IPS-15b (cell line): ENCODE measurements at regions not wholly inside any gene's neighbourhood (a gene's known extent, or its start where the extent isn't known, plus 50 kb on each side); places are given as distances from the start of the nearest gene placed in this dataset.

ENCODE experiments used
- H3K27me3 ChIP-seq: one replicate; pipeline ENCODE4 v1.6.1; 2013; ENCODE audit warnings: low read length; ENCODE audit not compliant: control insufficient read depth, insufficient read depth
- H3K36me3 ChIP-seq: one replicate; pipeline ENCODE4 v1.6.1; 2013; ENCODE audit warnings: low read length; ENCODE audit not compliant: control insufficient read depth, insufficient read depth
- H3K4me1 ChIP-seq: one replicate; pipeline ENCODE4 v1.6.1; 2013; ENCODE audit warnings: mild to moderate bottlenecking, low read length; ENCODE audit not compliant: control insufficient read depth, insufficient read depth
- H3K4me3 ChIP-seq: one replicate; pipeline ENCODE4 v1.5.1; 2013; ENCODE audit warnings: low read depth, low read length
- H3K9ac ChIP-seq: one replicate; pipeline ENCODE4 v1.6.1; 2013; ENCODE audit warnings: low read depth, mild to moderate bottlenecking, low read length
- H3K9me3 ChIP-seq: one replicate; pipeline ENCODE4 v1.6.1; 2013; ENCODE audit warnings: mild to moderate bottlenecking, low read length; ENCODE audit not compliant: control insufficient read depth, insufficient read depth

DNA sequence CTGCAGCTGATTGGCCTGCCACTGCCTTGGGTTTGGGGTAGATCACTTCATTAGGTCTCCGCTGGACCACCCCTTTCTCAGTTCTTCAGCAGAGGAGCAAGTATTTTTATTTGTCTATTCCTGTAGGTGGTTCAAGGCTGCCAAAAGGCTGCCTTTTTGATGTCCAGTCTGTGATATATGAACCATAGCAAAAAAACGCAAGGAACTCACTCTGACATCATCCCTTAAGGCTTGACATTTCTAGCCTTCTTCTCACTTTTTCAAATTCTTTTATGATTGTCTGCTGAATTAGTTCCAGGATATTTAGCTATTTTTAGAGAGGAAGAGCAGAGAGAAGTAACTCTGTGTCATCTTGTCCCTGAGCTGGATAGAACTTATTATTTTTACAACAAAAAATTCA is 269.2 kb downstream of the BAMBI start:
- no peak overlapping the region for H3K9ac ChIP-seq

DNA sequence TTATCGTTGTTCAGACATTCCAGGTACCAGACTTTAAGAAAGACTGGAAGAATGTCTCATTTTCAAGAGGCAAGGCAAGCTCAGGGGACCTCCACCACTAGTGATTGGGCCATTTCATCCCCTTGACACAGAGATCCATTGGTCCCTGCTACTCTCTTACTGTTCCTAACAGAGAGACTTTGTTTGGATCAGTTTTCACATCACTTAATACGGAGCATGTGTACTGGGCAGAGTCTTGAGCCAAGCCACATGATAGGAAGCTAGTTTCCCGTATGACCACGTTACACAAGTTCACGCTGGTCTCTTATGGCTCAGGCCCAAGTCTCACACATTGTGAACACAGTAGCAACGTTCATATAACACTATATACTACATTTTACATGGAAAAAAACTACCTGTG is 269.9 kb downstream of the BAMBI start:
- no peaks in the 10 kb centered on the region for H3K27me3 ChIP-seq
- no peak overlapping the region for H3K4me3 ChIP-seq

More for the DNA sequence above, 269.2 kb downstream of the BAMBI start:
- no peaks in the 10 kb centered on the region for H3K4me1 ChIP-seq
- H3K9me3 ChIP-seq: no peaks in the 10 kb centered on the region
- no peaks in the 10 kb centered on the region for H3K27me3 ChIP-seq
- no peaks in the 10 kb centered on the region for H3K36me3 ChIP-seq
- H3K4me3 ChIP-seq: no peak overlapping the region

DNA sequence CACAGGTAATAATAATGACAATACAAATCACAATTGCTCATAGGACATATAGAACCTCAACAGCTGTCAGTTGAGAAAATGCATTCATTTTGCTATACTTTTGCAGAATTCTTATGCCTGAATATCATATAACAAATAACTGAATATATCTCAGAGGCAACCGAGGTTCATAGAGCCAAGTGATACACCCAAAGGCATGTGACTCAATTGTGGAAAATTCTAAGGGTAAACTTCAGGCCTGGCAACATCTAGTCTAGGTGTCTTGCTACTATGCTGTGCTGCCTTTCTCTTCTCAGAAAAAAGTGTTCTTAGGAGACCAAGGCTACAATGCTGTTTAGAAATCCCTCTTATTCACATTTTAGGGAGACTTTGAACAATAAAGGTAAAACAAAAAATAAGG is 270.7 kb downstream of the BAMBI start:
- Histone ChIP-seq H3K9me3 (no peaks in the 10 kb centered on the region), H3K4me1 (no peaks in the 10 kb centered on the region), H3K27me3 (no peaks in the 10 kb centered on the region), H3K9ac (no peak overlapping the region), H3K36me3 (no peaks in the 10 kb centered on the region), H3K4me3 (no peak overlapping the region)

More for the DNA sequence above, 269.9 kb downstream of the BAMBI start:
- Histone ChIP-seq H3K4me1 (no peaks in the 10 kb centered on the region), H3K36me3 (no peaks in the 10 kb centered on the region), H3K9me3 (no peaks in the 10 kb centered on the region), H3K9ac (no peak overlapping the region)

DNA sequence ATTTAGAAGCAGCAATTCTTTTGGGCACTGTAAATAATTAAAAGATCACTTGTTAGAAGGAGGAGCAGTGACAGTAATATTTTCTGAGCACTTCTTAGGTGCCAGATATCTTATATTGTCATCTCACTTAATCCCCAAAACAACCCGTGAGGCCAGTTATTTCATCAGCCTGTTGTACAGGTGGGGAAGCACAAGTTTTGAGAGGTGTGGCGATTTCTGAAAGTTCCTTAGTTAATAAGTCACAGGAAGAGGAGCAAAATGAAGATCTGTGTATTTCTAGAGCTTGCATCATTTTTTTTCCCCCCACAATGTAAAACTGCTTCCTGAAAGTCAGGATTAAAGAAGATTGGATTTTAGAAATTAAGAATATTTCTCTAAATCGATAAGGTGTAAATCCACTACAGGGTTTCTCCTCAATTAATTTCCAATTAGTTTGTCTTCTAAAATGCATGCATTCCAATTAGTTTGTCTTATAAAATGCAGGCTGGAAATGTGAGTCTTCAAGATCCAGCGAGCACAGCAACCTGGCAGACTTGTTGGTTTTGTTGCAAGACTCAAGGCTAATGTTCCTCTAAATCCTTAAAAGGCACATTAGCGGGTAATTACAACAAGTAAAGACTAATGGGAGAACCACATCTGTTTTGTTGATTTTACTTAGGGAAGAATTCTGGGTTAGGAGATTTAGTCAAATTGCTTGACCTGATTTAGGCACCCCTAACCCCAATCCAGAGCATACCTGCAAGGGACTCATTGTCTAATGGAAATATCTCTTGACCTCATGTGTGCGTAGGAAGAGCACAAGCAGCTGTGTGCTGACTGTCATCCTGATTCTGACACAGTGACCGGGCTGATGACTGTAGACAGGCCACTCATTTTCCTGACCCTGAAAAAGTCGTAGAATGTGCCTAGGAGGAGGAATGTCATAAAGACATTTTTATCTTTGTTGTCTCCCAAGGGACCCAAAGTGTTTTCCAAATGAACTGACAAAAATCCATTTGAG is 272.0 kb downstream of the BAMBI start:
- no peaks in the 10 kb centered on the region for H3K36me3 ChIP-seq
- no peaks in the 10 kb centered on the region for H3K4me1 ChIP-seq
- H3K9ac ChIP-seq: no peak overlapping the region
- H3K27me3 ChIP-seq: no peaks in the 10 kb centered on the region
- H3K4me3 ChIP-seq: no peak overlapping the region
- no peaks in the 10 kb centered on the region for H3K9me3 ChIP-seq

DNA sequence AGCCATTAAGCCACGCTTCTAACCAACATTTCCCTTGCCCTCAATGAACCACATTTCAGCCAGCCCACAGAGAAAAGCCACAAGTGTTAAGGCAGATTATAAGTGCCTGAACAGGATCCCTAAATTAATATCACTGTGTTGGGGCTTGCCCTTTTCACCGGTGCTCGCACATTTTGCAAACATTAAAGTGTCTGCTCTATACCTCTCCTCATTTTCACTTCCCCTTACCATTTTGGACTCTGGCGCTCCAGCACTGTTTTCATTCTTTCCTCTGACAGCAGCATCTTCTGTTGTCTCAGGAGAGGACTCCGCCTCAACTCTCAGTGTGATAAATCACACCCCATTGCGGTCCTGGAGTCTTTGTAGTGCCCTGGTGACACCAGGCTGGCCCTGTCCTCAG is 274.2 kb downstream of the BAMBI start:
- H3K9ac ChIP-seq: no peak overlapping the region
- no peaks in the 10 kb centered on the region for H3K36me3 ChIP-seq
- no peak overlapping the region for H3K4me3 ChIP-seq
- no peaks in the 10 kb centered on the region for H3K9me3 ChIP-seq
- H3K4me1 ChIP-seq: no peaks in the 10 kb centered on the region
- no peaks in the 10 kb centered on the region for H3K27me3 ChIP-seq

DNA sequence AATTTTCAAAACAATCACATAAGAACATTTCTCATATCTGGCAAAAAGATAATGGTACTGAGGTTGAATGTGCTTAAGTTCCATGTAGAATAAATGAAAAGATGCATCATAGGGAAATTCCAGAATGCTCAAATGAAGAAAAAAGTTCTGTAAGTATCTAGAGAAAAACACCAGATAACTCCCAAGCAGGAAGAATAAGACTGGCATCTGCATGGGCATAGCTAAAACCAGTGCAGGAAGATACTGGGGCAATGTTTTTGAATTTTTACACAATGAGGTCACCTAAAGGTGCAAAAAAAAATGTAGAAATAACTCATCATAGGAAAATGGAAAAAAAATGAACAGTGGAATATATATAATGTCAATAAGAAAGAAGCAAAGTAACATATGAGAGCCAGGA is 275.2 kb downstream of the BAMBI start:
- no peaks in the 10 kb centered on the region for H3K9me3 ChIP-seq
- H3K4me1 ChIP-seq: no peaks in the 10 kb centered on the region
- no peak overlapping the region for H3K4me3 ChIP-seq
- H3K36me3 ChIP-seq: no peaks in the 10 kb centered on the region
- no peak overlapping the region for H3K9ac ChIP-seq
- H3K27me3 ChIP-seq: no peaks in the 10 kb centered on the region

DNA sequence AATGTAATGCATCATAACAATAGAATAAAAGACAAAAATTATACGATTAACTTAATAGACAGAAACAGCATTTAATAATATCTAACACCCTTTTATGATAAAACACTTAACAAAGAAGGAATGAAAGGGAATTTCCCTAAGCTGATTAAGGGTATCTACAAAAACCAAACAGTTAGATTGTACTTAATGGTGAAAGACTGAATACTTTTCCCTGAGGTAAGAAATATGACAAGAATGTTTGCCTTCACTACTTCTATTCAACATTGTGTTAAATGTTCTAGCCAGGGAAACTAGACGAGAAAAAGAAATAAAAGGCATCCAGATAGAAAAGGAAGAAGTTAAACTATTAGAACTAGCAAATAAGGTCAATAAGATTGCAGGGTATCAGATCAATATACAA is 276.9 kb downstream of the BAMBI start:
- Histone ChIP-seq H3K9ac (no peak overlapping the region), H3K9me3 (no peaks in the 10 kb centered on the region), H3K27me3 (no peaks in the 10 kb centered on the region), H3K4me3 (no peak overlapping the region), H3K4me1 (no peaks in the 10 kb centered on the region), H3K36me3 (no peaks in the 10 kb centered on the region)

DNA sequence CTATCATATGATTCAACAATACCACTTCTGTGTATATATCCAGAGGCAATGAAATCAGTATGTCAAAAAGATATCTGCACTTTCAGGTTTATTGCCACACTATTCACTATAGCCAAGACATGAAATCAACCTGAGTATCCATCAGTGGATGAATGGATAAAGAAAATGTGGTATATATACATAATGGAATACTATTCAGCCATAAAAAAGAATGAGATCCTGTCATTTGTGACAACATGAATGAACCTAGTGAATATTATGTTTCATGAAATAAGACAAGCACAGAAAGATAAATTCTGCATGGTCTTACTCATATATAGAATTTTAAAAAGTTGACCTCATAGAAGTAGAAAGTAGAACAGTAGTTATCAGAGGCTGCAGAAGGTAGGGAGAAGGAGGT is 281.1 kb downstream of the BAMBI start:
- Histone ChIP-seq H3K27me3 (no peaks in the 10 kb centered on the region), H3K36me3 (no peaks in the 10 kb centered on the region), H3K9ac (no peak overlapping the region), H3K4me1 (no peaks in the 10 kb centered on the region), H3K9me3 (no peaks in the 10 kb centered on the region), H3K4me3 (no peak overlapping the region)

DNA sequence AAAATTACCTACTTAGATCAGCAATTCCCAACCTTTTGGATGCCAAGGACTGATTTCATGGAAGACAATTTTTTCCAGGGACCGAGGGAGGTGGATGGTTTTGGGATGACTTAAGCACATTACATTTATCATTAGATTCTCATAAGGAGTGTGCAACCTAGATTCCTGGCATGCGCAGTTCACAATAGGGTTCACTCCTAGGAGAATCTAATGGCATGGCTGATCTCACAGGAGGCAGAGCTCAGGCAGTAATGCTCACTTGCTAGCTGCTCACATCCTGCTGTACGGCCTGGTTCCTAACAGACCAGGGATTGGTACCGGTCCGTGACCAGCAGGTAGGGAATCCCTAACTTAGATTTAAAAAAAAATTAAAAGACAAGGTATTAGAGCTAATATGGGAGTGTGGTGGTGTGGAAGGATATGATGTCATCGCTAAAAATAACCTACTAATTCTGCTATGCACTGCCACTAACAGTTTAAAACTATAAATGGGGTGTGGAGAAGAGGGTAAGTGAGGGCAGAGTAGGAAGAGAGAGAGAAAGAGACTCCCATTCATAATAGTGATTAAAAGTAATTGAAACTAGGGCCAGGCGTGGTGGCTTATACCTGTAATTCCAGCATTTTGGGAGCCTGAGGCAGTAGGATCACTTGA is 282.7 kb downstream of the BAMBI start:
- Histone ChIP-seq H3K4me1 (no peaks in the 10 kb centered on the region), H3K36me3 (no peaks in the 10 kb centered on the region), H3K9me3 (no peaks in the 10 kb centered on the region), H3K4me3 (no peak overlapping the region), H3K27me3 (no peaks in the 10 kb centered on the region), H3K9ac (no peak overlapping the region)

DNA sequence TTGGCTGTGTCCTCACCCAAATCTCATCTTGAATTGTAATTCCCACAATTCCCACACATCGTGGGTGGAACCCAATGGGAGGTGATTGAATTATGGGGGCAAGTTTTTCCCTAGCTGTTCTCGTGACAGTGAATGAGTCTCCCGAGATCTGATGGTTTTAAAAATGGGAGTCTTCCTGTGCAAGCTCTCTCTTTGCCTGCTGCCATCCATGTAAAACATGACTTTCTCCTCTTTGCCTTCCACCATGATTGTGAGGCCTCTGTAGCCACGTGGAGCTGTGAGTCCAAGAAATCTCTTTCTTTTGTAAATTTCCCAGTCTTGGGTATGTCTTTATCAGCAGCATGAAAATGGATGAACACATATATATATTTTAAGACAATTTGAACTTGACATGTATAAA is 285.4 kb downstream of the BAMBI start:
- Histone ChIP-seq H3K36me3 (no peaks in the 10 kb centered on the region), H3K9ac (no peak overlapping the region), H3K4me1 (no peaks in the 10 kb centered on the region), H3K9me3 (no peaks in the 10 kb centered on the region), H3K27me3 (no peaks in the 10 kb centered on the region), H3K4me3 (no peak overlapping the region)

DNA sequence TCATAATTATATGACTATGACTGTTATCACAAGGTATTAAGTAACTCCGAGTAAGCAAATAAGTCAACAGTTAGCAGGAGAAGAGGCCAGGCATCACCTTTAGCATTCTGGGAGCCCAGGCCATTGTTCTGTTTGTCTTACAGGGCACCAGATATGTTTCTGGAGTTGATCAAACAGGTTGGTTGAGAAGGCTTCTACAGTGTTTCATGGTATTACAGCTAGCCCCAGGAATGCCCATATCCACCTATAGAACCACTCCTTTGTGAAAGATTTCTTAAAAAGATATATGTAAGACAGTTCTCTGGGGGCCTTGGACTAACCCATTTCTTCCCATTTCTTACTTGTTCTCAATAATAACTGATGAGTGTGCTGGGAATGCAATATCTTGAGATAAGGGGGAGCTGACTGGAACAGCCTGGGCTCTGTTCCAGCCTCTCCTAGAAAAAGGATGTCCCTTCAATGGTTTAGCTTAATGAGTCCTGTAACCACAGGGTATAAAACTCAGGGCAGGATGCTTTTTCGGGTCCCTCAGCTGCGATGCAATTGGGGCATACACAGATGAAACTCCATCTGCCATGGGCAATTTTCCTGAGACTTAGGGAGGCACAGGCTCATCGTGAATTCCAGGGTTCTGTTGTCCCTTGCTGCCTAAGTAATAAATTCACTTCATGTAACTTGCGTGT is 286.4 kb downstream of the BAMBI start:
- no peaks in the 10 kb centered on the region for H3K27me3 ChIP-seq
- no peaks in the 10 kb centered on the region for H3K4me1 ChIP-seq
- H3K4me3 ChIP-seq: no peak overlapping the region
- H3K9me3 ChIP-seq: no peaks in the 10 kb centered on the region
- no peaks in the 10 kb centered on the region for H3K36me3 ChIP-seq
- no peak overlapping the region for H3K9ac ChIP-seq
